NCI-H524 treated with DMSO at 0.1 percent for 48 hours (cell line): ENCODE measurements at regions not wholly inside any gene's neighbourhood (a gene's known extent, or its start where the extent isn't known, plus 50 kb on each side); places are given as distances from the start of the nearest gene placed in this dataset.
A peak's percentile ranks its signal among the peaks of the same experiment; 100 is the strongest.

Source experiments
- DNase-seq: peaks from one replicate; lab custom pipeline; 2025; lab: John Stamatoyannopoulos, UW

DNA sequence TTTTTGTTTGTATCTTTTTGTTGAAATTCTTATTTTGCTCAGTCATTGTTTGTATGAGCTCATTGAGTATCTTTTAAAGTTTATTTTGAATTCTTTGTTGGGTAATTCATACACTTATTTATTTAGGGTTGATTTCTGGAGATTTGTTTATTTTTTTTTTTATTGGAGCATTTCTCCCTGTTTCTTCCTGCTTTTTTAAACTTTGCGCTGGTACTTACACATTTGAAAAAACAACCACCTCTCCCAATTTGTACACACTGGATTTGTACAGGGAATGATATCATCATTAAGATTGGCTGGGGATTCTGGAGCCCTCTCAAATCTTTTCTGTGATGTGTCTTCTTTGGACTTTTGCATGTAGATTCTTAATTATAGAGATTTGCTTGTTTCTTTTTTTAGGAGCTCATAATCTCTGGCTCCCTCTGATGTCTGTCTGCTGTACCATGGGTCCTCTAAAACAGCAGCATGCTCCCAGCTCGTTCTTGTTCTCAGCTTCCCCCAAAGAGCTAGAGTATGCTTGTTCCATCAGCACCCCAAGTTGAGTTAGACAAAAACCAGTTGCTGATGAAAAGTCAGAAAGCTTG, 310.7 kb downstream of the DUSP10 start:
- no peak for DNase-seq

DNA sequence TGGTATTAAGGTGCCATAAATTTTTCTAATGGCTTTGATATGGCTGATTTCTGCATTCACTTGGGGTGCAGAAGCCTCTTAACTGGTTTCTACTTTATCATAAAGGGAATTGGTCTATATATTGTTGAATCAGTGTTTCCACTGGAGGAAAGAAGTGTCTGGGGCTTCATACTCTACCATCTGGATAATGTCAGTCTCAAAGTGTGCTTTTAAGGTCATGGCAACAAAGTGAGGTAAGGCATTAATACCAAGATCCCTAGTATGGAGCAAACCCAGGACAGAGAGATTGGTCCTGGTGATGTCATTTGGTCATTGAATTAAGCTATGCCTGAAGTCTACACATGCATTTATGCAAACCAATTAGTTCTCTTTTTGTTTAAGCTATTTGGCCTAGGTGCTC, 309.9 kb downstream of the DUSP10 start:
- no peak for DNase-seq

DNA sequence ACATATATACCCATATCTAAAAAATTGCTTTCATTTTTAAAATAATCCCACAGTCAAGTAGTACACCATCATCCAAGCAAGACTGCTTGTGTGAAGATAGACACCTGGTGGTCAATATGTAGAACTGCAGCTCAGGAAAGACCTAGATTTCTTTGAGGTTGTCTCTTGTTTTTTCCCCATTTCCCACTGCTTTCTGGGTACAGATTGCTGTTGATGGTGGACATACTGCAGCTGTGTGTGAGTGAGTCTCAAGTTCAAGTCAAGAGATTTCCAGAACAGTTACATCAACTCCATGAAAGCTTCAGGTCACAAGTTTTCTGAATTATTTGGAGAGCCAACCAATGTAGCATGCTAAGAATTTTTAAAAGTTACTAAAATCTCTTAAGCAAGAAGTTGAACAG, 306.4 kb downstream of the DUSP10 start:
- DNase-seq, result peak; percentile 5

DNA sequence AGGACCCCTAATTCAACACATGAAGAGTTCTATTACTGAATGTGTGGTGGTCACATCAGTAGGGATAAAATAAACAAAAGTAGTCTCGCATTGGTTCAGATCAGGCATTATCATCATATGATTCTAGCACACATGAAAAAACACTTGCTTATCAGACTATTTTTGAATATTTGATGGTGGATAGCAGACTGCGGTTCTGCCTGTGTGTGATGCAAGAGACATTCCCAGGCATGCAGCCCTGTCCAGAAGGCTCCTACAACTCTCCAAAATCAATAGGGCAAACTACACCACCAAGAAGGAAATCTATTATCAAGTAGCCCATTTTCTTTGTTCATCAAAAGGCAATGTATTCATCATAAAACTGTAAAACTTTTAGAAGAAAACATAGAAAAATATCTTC, 304.7 kb downstream of the DUSP10 start:
- DNase-seq, result no peak

DNA sequence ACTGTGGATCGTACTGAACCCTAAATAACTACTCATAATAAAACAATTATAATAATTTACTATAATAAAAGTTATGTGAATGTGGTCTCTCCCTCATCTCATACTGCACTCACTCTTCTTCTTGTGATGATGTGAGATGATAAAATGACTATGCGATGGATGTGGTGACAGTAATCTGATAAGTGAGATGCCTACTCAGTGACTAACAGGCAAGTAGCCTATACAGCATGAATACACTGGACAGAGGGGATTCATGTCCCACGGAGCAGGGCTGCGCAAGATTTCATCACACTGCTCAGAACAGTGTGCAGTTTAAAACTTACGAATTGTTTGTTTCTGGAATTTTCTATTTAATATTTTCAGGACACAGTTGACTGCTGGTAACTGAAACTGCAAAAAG, 304.0 kb downstream of the DUSP10 start:
- no peak for DNase-seq

- DNase-seq, result no peak
Observed at GRCh38 chr1:221439008-221439746, 302.7 kb downstream of the DUSP10 start.

DNA sequence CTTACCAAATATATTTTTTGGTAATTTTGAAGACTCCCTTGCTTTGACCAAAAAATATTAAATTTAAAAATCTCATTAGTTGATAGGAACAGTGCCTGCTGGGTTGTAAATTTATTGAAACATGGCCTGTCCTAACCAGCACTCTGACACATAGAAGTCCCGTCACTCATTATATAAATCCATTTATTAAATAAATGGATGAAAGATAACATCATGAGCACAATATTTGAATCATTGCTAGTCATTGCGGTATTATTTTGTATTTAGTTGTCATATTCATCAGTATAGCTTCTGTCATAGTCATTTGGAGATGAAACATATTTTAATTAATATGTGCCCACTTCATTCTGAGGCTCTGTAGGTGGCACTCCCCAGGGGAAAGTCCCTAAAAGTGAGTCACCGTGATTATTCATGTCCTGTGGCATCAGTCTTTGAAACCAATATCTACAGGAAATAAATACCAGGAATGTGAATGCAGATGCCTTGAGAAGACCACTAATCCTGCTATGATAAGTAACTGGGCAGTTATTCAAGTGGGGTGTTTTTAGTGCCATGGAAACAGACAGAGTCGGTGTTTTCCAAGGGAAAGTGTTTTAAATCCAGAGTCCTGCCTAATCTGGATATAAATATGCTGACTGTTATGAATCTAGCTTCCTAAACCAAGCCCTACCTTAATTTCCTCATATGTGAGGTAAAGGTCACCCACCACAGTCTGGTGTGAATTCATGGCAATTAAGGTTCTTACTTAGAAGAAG, 302.0 kb downstream of the DUSP10 start:
- no peak for DNase-seq

GRCh38 chr1:221440658-221441057, 301.2 kb downstream of the DUSP10 start:
- DNase-seq, result peak; percentile 64

- no peak for DNase-seq
Observed at GRCh38 chr1:221442056-221442455, 299.8 kb downstream of the DUSP10 start.

GRCh38 chr1:221444346-221444745, 297.5 kb downstream of the DUSP10 start:
- no peak for DNase-seq

GRCh38 chr1:221448585-221449175, 293.2 kb downstream of the DUSP10 start:
- DNase-seq, result no peak

DNA sequence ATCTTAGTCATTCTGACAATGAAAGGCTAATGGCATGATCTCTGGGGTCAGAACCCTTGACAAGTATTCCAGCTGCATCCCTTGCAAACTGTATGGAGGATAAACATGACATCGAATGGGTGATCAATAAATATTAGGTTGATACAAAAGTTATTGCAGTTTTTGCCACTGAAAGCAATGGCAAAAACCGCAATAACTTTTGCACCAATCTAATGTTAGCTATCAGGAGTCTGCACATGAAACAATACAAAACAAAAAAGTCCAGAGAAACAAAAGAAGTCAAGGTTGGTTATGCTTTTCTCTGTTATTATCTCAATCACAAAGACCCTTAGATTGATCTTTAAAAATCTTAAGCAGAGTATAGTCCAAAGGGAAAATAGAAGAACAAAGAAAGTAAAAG, 292.7 kb downstream of the DUSP10 start:
- no peak for DNase-seq

DNA sequence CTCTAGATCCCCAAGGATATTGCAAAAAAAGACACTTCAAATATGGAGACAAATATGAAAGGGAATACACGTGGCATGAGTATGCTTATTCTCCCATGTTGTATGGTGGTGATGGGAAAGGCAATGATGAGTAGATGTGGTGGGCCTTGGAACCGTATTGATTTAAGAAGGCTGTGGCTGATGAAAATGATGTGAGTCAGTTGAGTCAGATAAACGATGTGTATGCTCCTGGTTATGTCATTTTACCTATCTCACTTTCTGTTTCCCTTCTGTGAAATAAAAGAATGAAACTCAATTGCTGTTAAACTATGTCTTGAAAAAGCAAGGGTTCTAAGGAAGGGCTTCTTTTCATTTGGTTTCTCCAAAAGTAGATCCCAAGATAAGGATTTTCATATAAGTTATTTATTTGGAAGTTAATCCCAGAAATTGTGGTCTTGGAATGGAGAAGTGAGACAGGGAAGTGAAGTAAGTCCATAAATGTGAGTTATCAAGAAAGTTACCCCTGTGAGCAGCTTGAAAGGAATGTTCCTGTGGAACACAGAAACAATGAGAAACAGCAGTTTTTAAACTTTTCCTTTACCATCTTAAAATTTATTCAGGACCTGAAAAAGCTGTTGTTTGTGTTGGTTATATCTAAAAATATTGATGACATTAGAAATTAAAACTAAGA, 292.0 kb downstream of the DUSP10 start:
- DNase-seq, result no peak

DNA sequence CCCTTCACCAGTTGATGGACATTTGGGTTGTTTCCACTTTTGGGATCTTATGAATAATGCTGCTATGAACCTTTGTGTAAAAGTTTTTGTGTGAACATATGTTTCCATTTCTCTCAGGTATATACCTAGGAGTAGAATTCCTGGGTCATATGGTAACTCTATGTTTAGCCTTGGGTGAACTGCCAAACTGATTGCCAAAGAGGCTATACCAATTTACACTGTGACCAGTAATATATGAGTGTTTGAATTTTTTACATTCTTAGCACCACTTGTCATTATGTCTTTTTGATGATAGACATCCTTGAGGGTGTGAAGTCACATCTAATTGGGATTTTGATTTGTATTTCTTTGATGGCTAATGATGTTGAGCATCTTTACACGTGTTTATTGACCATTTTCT, 290.1 kb downstream of the DUSP10 start:
- DNase-seq, result no peak

GRCh38 chr1:221454096-221454495, 287.8 kb downstream of the DUSP10 start:
- DNase-seq, result no peak

GRCh38 chr1:221456918-221457317, 285.0 kb downstream of the DUSP10 start:
- no peak for DNase-seq

DNA sequence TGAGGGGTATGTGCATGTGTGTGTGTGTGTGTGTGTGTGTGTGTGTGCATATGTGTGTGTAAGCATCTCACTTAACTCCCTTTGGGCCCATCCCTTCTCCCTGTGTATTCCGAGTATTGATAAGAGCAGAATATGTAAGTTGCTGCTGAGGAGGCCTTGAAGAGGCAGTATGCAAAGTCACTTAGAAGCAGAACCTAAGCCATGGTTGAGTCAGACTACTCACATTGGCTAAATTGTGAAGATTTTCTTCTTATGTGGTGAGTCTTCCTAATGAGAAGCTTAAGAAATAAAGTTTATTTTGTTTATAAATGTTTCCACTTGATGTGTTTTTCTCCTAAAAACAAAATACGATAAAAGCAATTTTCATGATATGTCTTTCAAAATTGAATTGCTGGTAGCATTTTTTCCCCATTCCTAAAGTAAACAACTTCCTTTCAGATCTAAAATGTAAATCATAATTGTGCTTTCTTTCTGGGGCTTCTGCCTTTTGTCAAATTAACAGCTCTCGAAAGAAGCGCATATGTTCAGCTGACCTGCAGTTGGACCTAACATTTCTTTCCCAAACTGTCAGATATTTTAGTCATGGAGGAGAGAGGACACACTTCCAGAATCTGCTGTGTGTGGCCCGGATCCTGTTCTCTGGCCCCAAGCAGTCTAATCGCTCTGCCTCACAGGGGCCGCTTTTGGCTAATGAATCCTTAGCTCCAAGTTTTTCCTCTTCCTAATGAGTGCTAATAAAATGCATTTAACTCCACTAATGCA, 284.0 kb downstream of the DUSP10 start:
- DNase-seq, result no peak

- DNase-seq, result peak; percentile 61
Observed at GRCh38 chr1:221458447-221459156, 283.3 kb downstream of the DUSP10 start.

DNA sequence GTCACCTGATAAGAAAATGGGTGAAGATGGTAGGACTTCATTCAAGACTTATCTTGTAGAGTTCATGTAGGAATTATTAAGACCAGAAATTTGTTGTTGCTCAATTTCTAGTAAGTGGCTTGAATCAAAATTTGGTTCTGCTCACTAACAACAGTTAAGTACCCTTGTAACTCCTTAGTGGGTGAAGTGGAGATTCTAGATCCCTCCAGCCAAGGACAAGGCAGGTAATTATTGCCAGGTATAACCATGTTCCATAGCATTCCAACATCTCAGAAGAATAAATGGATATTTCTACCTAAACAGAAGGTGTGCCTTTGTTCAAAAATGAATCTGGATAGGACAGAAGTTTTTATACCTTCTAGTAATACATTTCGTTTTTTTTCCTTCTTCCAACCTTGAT, 282.3 kb downstream of the DUSP10 start:
- no peak for DNase-seq

DNA sequence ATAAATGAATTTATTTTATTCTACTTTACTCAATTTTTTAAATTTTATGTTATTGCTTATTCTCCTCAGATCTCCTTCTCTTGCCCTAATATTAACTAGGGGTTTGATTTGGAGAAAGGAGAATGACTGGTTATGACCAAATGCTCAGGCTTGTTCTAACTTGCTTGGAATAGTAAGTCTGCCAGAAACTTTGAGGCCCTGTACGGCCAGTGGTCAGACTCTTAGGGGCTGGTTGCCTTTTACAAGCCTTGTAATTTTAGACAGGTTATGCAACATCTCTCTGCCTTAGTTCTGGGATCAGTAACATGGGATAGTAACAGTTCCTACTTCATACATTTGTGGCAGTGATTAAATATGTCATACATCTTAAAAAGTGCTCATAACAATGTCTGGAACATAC, 279.5 kb downstream of the DUSP10 start:
- no peak for DNase-seq

DNA sequence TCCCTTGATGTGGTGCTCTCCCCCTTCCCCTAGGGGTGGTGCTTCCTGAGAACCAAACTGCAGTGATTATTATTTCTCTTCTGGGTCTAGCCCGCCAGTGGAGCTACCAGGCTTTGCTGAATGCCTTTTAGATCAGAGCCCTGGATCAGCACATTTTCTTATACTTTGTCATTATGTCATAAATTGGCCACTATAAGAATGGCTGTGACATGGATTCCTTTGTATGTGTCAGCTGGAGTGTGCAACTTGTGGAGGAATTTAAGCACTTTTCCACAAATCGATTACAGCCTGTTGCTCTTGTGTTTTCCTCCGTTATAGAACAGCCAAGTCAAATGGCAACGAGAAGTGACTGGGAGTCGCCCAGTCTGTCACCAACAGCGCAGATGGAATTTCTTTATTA, 273.3 kb downstream of the DUSP10 start:
- no peak for DNase-seq
